GM12878 (cell line): ENCODE measurements at regions not wholly inside any gene's neighbourhood (a gene's known extent, or its start where the extent isn't known, plus 50 kb on each side); places are given as distances from the start of the nearest gene placed in this dataset.

Experiments used
- ATAC-seq: fragments of 200-7000 bp; cut with Tn5 transposase; 3 replicates; pipeline ENCODE4 v1.9.1; 2020; ENCODE audit warnings: mild to moderate bottlenecking, moderate library complexity
- BruUV-seq: library from RNA; stranded (reverse); fragments of 400-500 nt; replicated peaks from 2 replicates; lab custom pipeline; 2021; lab: Mats Ljungman, UMichigan
- CTCF ChIA-PET: fragments of 300-600 bp; sonication (Branson Sonifier 250); formaldehyde crosslinking; extraction: SDS; loops from one replicate; lab custom pipeline; 2021; ENCODE audit warnings: inconsistent platforms; lab: Yijun Ruan, JAX
- POLR2A ChIA-PET: fragments of 350-600 bp; formaldehyde crosslinking; extraction: SDS; loops from one replicate; lab custom pipeline; 2021; ENCODE audit warnings: inconsistent platforms; lab: Charles Lee
- RAD21 ChIA-PET: fragments of 300-600 bp; sonication (Branson Sonifier 250); formaldehyde crosslinking; loops from one replicate; lab custom pipeline; 2023; ENCODE audit warnings: antibody characterized with exemption; ENCODE audit not compliant: unreplicated experiment; lab: Charles Lee
- SMC1A ChIA-PET: fragments of 300-600 bp; sonication (Branson Sonifier 250); formaldehyde crosslinking; loops from one replicate; lab custom pipeline; 2023; ENCODE audit not compliant: unreplicated experiment, uncharacterized antibody; lab: Charles Lee
- DNase-seq: peaks from one replicate; pipeline ENCODE4 v3.0.0-alpha.2; 2011; ENCODE audit warnings: low read depth, low spot score
- FAIRE-seq: peaks from 3 replicates; lab custom pipeline; 2011; peaks lifted over from hg19 to GRCh38; lab: Jason Lieb, UNC
- H2AFZ ChIP-seq: 2 replicates; pipeline ENCODE4 v1.6.0; 2011; ENCODE audit warnings: low read depth, low read length, control low read depth; ENCODE audit not compliant: control insufficient read depth
- H3K27ac ChIP-seq: 2 replicates; pipeline ENCODE4 v1.5.1; 2011; ENCODE audit warnings: control low read depth; ENCODE audit not compliant: control insufficient read depth, insufficient read depth
- H3K27me3 ChIP-seq, 2 experiments: replicated peaks in 1 of 2; 2 replicates each; pipeline versions ENCODE4 v1.6.0 to v1.6.1; 2011; ENCODE audit warnings: low read length in 1 of 2; ENCODE audit not compliant: control insufficient read depth in 2 of 2, insufficient read depth in 2 of 2
- H3K36me3 ChIP-seq, 2 experiments: 2 replicates each; pipeline ENCODE4 v1.5.1; 2011; ENCODE audit warnings: low read length in 1 of 2; ENCODE audit not compliant: control insufficient read depth in 2 of 2, insufficient read depth in 2 of 2
- H3K4me1 ChIP-seq: 2 replicates; pipeline ENCODE4 v1.6.1; 2011; ENCODE audit warnings: mild to moderate bottlenecking, low read length, moderate library complexity, mixed read lengths; ENCODE audit not compliant: control insufficient read depth, insufficient read depth
- H3K4me2 ChIP-seq: 2 replicates; pipeline ENCODE4 v1.6.0; 2011; ENCODE audit warnings: control low read depth; ENCODE audit not compliant: control insufficient read depth, insufficient read depth
- H3K4me3 ChIP-seq: fragments of 200-600 bp; sonication (generic); 2 replicates; pipeline ENCODE4 v1.5.1; 2016
- H3K79me2 ChIP-seq: 2 replicates; pipeline ENCODE4 v1.6.0; 2011; ENCODE audit warnings: low read length; ENCODE audit not compliant: control insufficient read depth, insufficient read depth
- H3K9ac ChIP-seq: 2 replicates; pipeline ENCODE4 v1.8.0; 2011; ENCODE audit warnings: low read length, control low read depth, mixed read lengths; ENCODE audit not compliant: control insufficient read depth, insufficient read depth
- H3K9me3 ChIP-seq: replicated peaks from 3 replicates; pipeline ENCODE4 v1.5.1; 2011; ENCODE audit warnings: mild to moderate bottlenecking, low read length; ENCODE audit not compliant: control insufficient read depth, insufficient read depth
- H4K20me1 ChIP-seq: 2 replicates; pipeline ENCODE4 v1.6.0; 2011; ENCODE audit not compliant: control insufficient read depth, insufficient read depth
- ATF7 ChIP-seq: fragments of 450-650 bp; IDR thresholded peaks from 2 replicates; pipeline ENCODE4 v1.6.1; 2016; ENCODE audit warnings: low read depth, mild to moderate bottlenecking
- CBX5 ChIP-seq: sonication (generic); IDR thresholded peaks from 2 replicates; pipeline ENCODE4 v1.6.1; 2016; ENCODE audit warnings: low read depth, moderate library complexity, mild to moderate bottlenecking, inconsistent platforms
- CREB1 ChIP-seq: IDR thresholded peaks from 2 replicates; pipeline ENCODE4 v1.6.1; 2012; ENCODE audit warnings: low read depth, mild to moderate bottlenecking, inconsistent platforms
- EGR1 ChIP-seq, 2 experiments: IDR thresholded peaks; 1 replicate in 1 of 2; 2 replicates in 1 of 2; pipeline ENCODE4 v1.6.1; 2011 to 2012; ENCODE audit warnings: low read depth in 2 of 2, low read length in 2 of 2, borderline replicate concordance in 1 of 2, mild to moderate bottlenecking in 1 of 2, moderate library complexity in 1 of 2
- EZH2 ChIP-seq: IDR thresholded peaks from 2 replicates; pipeline ENCODE4 v1.6.1; 2012; ENCODE audit warnings: low read depth, mild to moderate bottlenecking, control low read depth, inconsistent platforms, low read length, borderline replicate concordance; ENCODE audit not compliant: control insufficient read depth
- MTA2 ChIP-seq: fragments of 450-650 bp; IDR thresholded peaks from 2 replicates; pipeline ENCODE4 v1.6.1; 2016; ENCODE audit warnings: low read depth, mild to moderate bottlenecking, moderate library complexity
- NR2F1 ChIP-seq: fragments of 450-650 bp; conservative IDR thresholded peaks from 2 replicates; pipeline ENCODE4 v1.6.1; 2017; ENCODE audit warnings: mild to moderate bottlenecking
- POLR2AphosphoS2 ChIP-seq: IDR thresholded peaks from 2 replicates; pipeline ENCODE4 v1.6.1; 2011; ENCODE audit warnings: low read depth, mild to moderate bottlenecking, low read length, improper control_type of control experiment, moderate library complexity
- SMARCA5 ChIP-seq: fragments of 450-650 bp; IDR thresholded peaks from 2 replicates; pipeline ENCODE4 v1.6.1; 2017; ENCODE audit warnings: mild to moderate bottlenecking
- STAT1 ChIP-seq: fragments of 450-650 bp; conservative IDR thresholded peaks from 2 replicates; pipeline ENCODE4 v1.6.1; 2014; ENCODE audit warnings: antibody characterized with exemption, mild to moderate bottlenecking
- STAT3 ChIP-seq: IDR thresholded peaks from 2 replicates; pipeline ENCODE4 v1.6.1; 2011; ENCODE audit warnings: low read depth, low read length, improper control_type of control experiment
- TARDBP ChIP-seq: IDR thresholded peaks from 2 replicates; pipeline ENCODE4 v1.6.1; 2016; ENCODE audit warnings: borderline replicate concordance
- TCF12 ChIP-seq: IDR thresholded peaks from 2 replicates; pipeline ENCODE4 v1.6.1; 2011; ENCODE audit warnings: low read depth, mild to moderate bottlenecking, low read length
- TCF3 ChIP-seq: IDR thresholded peaks from 2 replicates; pipeline ENCODE4 v1.6.1; 2012; ENCODE audit warnings: low read depth, mild to moderate bottlenecking, low read length, borderline replicate concordance; ENCODE audit not compliant: insufficient read depth
- ZNF24 ChIP-seq: fragments of 450-650 bp; IDR thresholded peaks from 2 replicates; pipeline ENCODE4 v1.6.1; 2017; ENCODE audit warnings: antibody characterized with exemption, mild to moderate bottlenecking
- ZNF592 ChIP-seq: fragments of 450-650 bp; IDR thresholded peaks from 2 replicates; pipeline ENCODE4 v1.6.1; 2017; ENCODE audit warnings: mild to moderate bottlenecking, moderate library complexity
- WGBS: methylation state at CpG from one replicate; pipeline ENCODE4 v1.1.6; 2016; ENCODE audit warnings: low lambda C conversion rate; ENCODE audit not compliant: insufficient replicate concordance, insufficient coverage; ENCODE audit errors: missing lambda C conversion rate; 5-methylcytosine and 5-hydroxymethylcytosine counted together
- in situ Hi-C: fragments of 300-500 bp; cut with MboI; formaldehyde crosslinking; loops from 9 replicates; pipeline ENCODE4 v1.14.3; 2018; ENCODE audit warnings: mixed read lengths
- intact Hi-C: fragments of 100-400 bp; cut with micrococcal nuclease; formaldehyde crosslinking; loops from one replicate; pipeline ENCODE4 v1.14.2; 2022; ENCODE audit not compliant: unreplicated experiment

DNA sequence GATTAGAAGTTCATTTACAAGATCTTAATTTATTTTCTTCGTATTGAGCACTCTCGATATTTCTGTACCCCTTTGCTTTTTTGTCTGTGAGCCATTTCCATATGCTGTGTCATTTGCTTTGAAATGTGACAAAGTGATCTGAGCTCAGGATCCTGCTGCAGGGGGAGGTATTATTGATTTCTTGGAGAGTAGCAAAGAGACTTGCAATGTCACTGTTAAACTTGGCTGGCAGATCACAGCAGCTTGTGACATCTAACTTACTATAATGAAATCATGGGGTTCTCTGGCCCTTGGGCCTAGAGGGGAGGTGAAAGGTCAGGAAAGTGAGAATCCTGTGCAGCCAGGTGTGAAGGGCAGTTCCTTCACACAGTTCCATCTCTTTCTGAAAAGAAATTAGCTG, 923.4 kb downstream of the REEP3 start:
- H3K9me3 ChIP-seq: no peaks in the 10 kb centered on the region
- no peaks in the 10 kb centered on the region for H3K27me3 ChIP-seq
- POLR2A ChIA-PET: no interaction called here
- intact Hi-C loops (no loop called here), in situ Hi-C loops (no loop called here)
- no peak overlapping the region for H3K27ac ChIP-seq
- no TSS peak for BruUV-seq
- no peak overlapping the region for H2AFZ ChIP-seq
- H3K4me1 ChIP-seq: no peaks in the 10 kb centered on the region
- no peaks in the 10 kb centered on the region for H4K20me1 ChIP-seq
- ATAC-seq (no peak), DNase-seq (no peak), FAIRE-seq (no peak)
- H3K9ac ChIP-seq: no peak overlapping the region
- no peak overlapping the region for H3K4me3 ChIP-seq
- SMC1A ChIA-PET: no interaction called here
- WGBS: 0% methylated on average over 2 of the region's 2 CpGs
- peak; percentile 33; the same call in 1 of the 2 replicates for TF ChIP-seq NR2F1
- no peak for TF ChIP-seq SMARCA5
- RAD21 ChIA-PET: no interaction called here
- H3K79me2 ChIP-seq: no peaks in the 10 kb centered on the region
- no peaks in the 10 kb centered on the region for H3K36me3 ChIP-seq
- CTCF ChIA-PET: no interaction called here
- no peak overlapping the region for H3K4me2 ChIP-seq

- ChIA-PET SMC1A (no interaction called here), POLR2A (no interaction called here), CTCF (no interaction called here), RAD21 (no interaction called here)
- Histone ChIP-seq H2AFZ (no peak overlapping the region), H3K79me2 (no peaks in the 10 kb centered on the region), H3K27ac (no peak overlapping the region), H3K27me3 (no peaks in the 10 kb centered on the region), H3K4me1 (no peaks in the 10 kb centered on the region), H3K4me3 (no peak overlapping the region), H3K36me3 (no peaks in the 10 kb centered on the region), H4K20me1 (no peaks in the 10 kb centered on the region), H3K9me3 (no peaks in the 10 kb centered on the region), H3K4me2 (no peak overlapping the region), H3K9ac (no peak overlapping the region)
- DNase-seq (no peak), ATAC-seq (no peak), FAIRE-seq (no peak)
- BruUV-seq: no TSS peak
- intact Hi-C loops: loop anchor here (5.0 kb wide), 1 partner anchor 117 kb away; no protein-coding TSS in a partner anchor
- in situ Hi-C loops: no loop called here
- TF ChIP-seq EZH2 (no peak), ATF7 (no peak), CBX5 (no peak), EGR1 (IDR thresholded peaks at IDR 0.05; ENCODE audit: borderline replicate concordance in 1 of 2, low read depth in 2 of 2, low read length in 2 of 2) (no peak), TCF12 (no peak), STAT3 (no peak), MTA2 (no peak), ZNF24 (no peak), TARDBP (no peak), POLR2AphosphoS2 (no peak), ZNF592 (no peak), CREB1 (no peak), STAT1 (no peak), TCF3 (no peak)
These were observed 928.4 kb downstream of the REEP3 start for GRCh38 chr10:64449603-64450002.
